Lower leg skin (tissue), 3 donors: ENCODE measurements at regions not wholly inside any gene's neighbourhood (a gene's known extent, or its start where the extent isn't known, plus 50 kb on each side); places are given as distances from the start of the nearest gene placed in this dataset.

Experiments
- CTCF ChIP-seq, 3 donors: fragments of 450-650 bp; IDR thresholded peaks; one replicate each; pipeline ENCODE4 v1.5.1; 2016; ENCODE audit warnings: antibody characterized with exemption in 3 of 3, mild to moderate bottlenecking in 3 of 3, moderate library complexity in 2 of 3
- POLR2A ChIP-seq, 2 donors: fragments of 450-650 bp; IDR thresholded peaks; one replicate each; pipeline ENCODE4 v1.6.1; 2016 to 2017; ENCODE audit warnings: antibody characterized with exemption in 2 of 2, mild to moderate bottlenecking in 1 of 2, moderate library complexity in 1 of 2

- no peak for TF ChIP-seq CTCF (IDR thresholded peaks at IDR 0.05)
- TF ChIP-seq POLR2A (IDR thresholded peaks at IDR 0.05), result no peak
These were observed 261.8 kb upstream of the MYOCD start for GRCh38 chr17:12403881-12404398.
